Mesendoderm (in vitro differentiated cells): ENCODE measurements at regions not wholly inside any gene's neighbourhood (a gene's known extent, or its start where the extent isn't known, plus 50 kb on each side); places are given as distances from the start of the nearest gene placed in this dataset.

Source experiments
- DNase-seq: peaks from one replicate; pipeline ENCODE4 v3.0.0; 2013
- H2AK5ac ChIP-seq: 2 replicates; pipeline ENCODE4 v1.6.1; 2013; ENCODE audit warnings: low read length, inconsistent platforms
- H2BK120ac ChIP-seq: 2 replicates; pipeline ENCODE4 v1.6.1; 2013; ENCODE audit warnings: low read depth, mild to moderate bottlenecking, low read length, moderate library complexity, mixed read lengths
- H2BK15ac ChIP-seq: replicated peaks from 2 replicates; pipeline ENCODE4 v1.6.1; 2013; ENCODE audit warnings: low read depth, mild to moderate bottlenecking, moderate library complexity
- H2BK5ac ChIP-seq: 2 replicates; pipeline ENCODE4 v1.6.1; 2013; ENCODE audit warnings: low read length, inconsistent platforms
- H3K18ac ChIP-seq: 2 replicates; pipeline ENCODE4 v1.6.1; 2013; ENCODE audit warnings: mild to moderate bottlenecking, low read length, mixed read lengths
- H3K23ac ChIP-seq: one replicate; pipeline ENCODE4 v1.6.1; 2013; ENCODE audit warnings: low read length
- H3K27ac ChIP-seq: 2 replicates; pipeline ENCODE4 v1.5.1; 2013; ENCODE audit warnings: low read depth, mild to moderate bottlenecking, inconsistent platforms, low read length, moderate library complexity
- H3K27me3 ChIP-seq: 2 replicates; pipeline ENCODE4 v1.6.1; 2013; ENCODE audit warnings: low read length, control low read depth, mild to moderate bottlenecking, inconsistent platforms; ENCODE audit not compliant: insufficient read depth, poor library complexity
- H3K36me3 ChIP-seq: 2 replicates; pipeline ENCODE4 v1.6.1; 2013; ENCODE audit warnings: low read length, inconsistent platforms; ENCODE audit not compliant: control insufficient read depth, insufficient read depth
- H3K4ac ChIP-seq: one replicate; pipeline ENCODE4 v1.6.1; 2013; ENCODE audit warnings: low read depth, mild to moderate bottlenecking, low read length, moderate library complexity
- H3K4me1 ChIP-seq: 2 replicates; pipeline ENCODE4 v1.6.1; 2013; ENCODE audit warnings: low read depth, low read length, inconsistent platforms; ENCODE audit not compliant: control insufficient read depth
- H3K4me2 ChIP-seq: 2 replicates; pipeline ENCODE4 v1.6.1; 2013; ENCODE audit warnings: low read length
- H3K4me3 ChIP-seq: 2 replicates; pipeline ENCODE4 v1.5.1; 2013; ENCODE audit warnings: mild to moderate bottlenecking, low read length
- H3K56ac ChIP-seq: one replicate; pipeline ENCODE4 v1.6.1; 2013; ENCODE audit warnings: low read length
- H3K79me1 ChIP-seq: 2 replicates; pipeline ENCODE4 v1.6.1; 2013; ENCODE audit warnings: low read length, inconsistent platforms
- H3K79me2 ChIP-seq: 2 replicates; pipeline ENCODE4 v1.6.1; 2013; ENCODE audit warnings: mild to moderate bottlenecking, low read length; ENCODE audit not compliant: control insufficient read depth, insufficient read depth
- H3K9ac ChIP-seq: 2 replicates; pipeline ENCODE4 v1.6.1; 2013; ENCODE audit warnings: low read length, inconsistent platforms
- H4K5ac ChIP-seq: one replicate; pipeline ENCODE4 v1.6.1; 2013; ENCODE audit warnings: low read length
- H4K8ac ChIP-seq: one replicate; pipeline ENCODE4 v1.6.1; 2013; ENCODE audit warnings: low read depth, mild to moderate bottlenecking, control low read depth, low read length, moderate library complexity
- WGBS: extraction: QIAGEN DNeasy Blood & Tissue Kit; methylation state at CpG from one replicate; pipeline ENCODE4 v1.1.7; 2013; ENCODE audit warnings: low lambda C conversion rate, missing lambda C conversion rate; ENCODE audit not compliant: insufficient coverage; ENCODE audit errors: extremely low coverage; 5-methylcytosine and 5-hydroxymethylcytosine counted together

GRCh38 chr12:127767656-127768055 lies 499.3 kb upstream of the TMEM132C start:
- Histone ChIP-seq H3K27ac (no peak overlapping the region), H3K79me2 (no peaks in the 10 kb centered on the region), H3K18ac (no peak overlapping the region), H3K4ac (no peak overlapping the region), H2AK5ac (no peak overlapping the region), H4K5ac (no peak overlapping the region), H4K8ac (no peak overlapping the region), H3K56ac (no peak overlapping the region), H3K23ac (no peak overlapping the region), H3K4me1 (no peaks in the 10 kb centered on the region), H3K36me3 (no peaks in the 10 kb centered on the region), H2BK15ac (no peak overlapping the region), H3K9ac (no peak overlapping the region), H3K4me2 (no peak overlapping the region), H3K79me1 (no peaks in the 10 kb centered on the region), H3K4me3 (no peak overlapping the region), H2BK5ac (no peak overlapping the region), H3K27me3 (no peaks in the 10 kb centered on the region), H2BK120ac (no peak overlapping the region)
- DNase-seq, result no peak
- no CpG with 5 or more reads among the region's 1 CpG for WGBS

GRCh38 chr12:127770118-127770517 lies 496.9 kb upstream of the TMEM132C start:
- Histone ChIP-seq H3K27ac (no peak overlapping the region), H3K56ac (no peak overlapping the region), H2BK120ac (no peak overlapping the region), H2BK15ac (no peak overlapping the region), H3K4me3 (no peak overlapping the region), H3K23ac (no peak overlapping the region), H3K4me2 (no peak overlapping the region), H3K36me3 (no peaks in the 10 kb centered on the region), H4K8ac (no peak overlapping the region), H3K79me1 (no peaks in the 10 kb centered on the region), H4K5ac (no peak overlapping the region), H2AK5ac (no peak overlapping the region), H3K4me1 (no peaks in the 10 kb centered on the region), H3K27me3 (no peaks in the 10 kb centered on the region), H2BK5ac (no peak overlapping the region), H3K79me2 (no peaks in the 10 kb centered on the region), H3K18ac (no peak overlapping the region), H3K4ac (no peak overlapping the region), H3K9ac (no peak overlapping the region)
- WGBS, result no CpG with 5 or more reads among the region's 8 CpGs
- no peak for DNase-seq

GRCh38 chr12:127771546-127771945 lies 495.4 kb upstream of the TMEM132C start:
- no peak overlapping the region for H2BK5ac ChIP-seq
- H3K9ac ChIP-seq, result no peak overlapping the region
- no peaks in the 10 kb centered on the region for H3K4me1 ChIP-seq
- H3K79me1 ChIP-seq, result no peaks in the 10 kb centered on the region
- no peak overlapping the region for H3K23ac ChIP-seq
- no peaks in the 10 kb centered on the region for H3K36me3 ChIP-seq
- no peak overlapping the region for H2BK15ac ChIP-seq
- no peak for DNase-seq
- no peak overlapping the region for H2BK120ac ChIP-seq
- no peak overlapping the region for H3K56ac ChIP-seq
- no peaks in the 10 kb centered on the region for H3K79me2 ChIP-seq
- no peak overlapping the region for H3K4me2 ChIP-seq
- H3K27me3 ChIP-seq, result no peaks in the 10 kb centered on the region
- no peak overlapping the region for H3K4ac ChIP-seq
- H3K18ac ChIP-seq, result no peak overlapping the region
- H3K4me3 ChIP-seq, result no peak overlapping the region
- no peak overlapping the region for H2AK5ac ChIP-seq
- no peak overlapping the region for H4K8ac ChIP-seq
- WGBS, result 100% methylated on average over 1 of the region's 3 CpGs
- no peak overlapping the region for H4K5ac ChIP-seq
- H3K27ac ChIP-seq, result no peak overlapping the region

GRCh38 chr12:127773520-127773919 lies 493.4 kb upstream of the TMEM132C start:
- H3K4me1 ChIP-seq, result no peaks in the 10 kb centered on the region
- DNase-seq, result peak; percentile 78
- H2BK15ac ChIP-seq, result no peak overlapping the region
- H3K27me3 ChIP-seq, result no peaks in the 10 kb centered on the region
- H3K23ac ChIP-seq, result no peak overlapping the region
- H2AK5ac ChIP-seq, result no peak overlapping the region
- no peak overlapping the region for H3K4me3 ChIP-seq
- H2BK5ac ChIP-seq, result no peak overlapping the region
- no peak overlapping the region for H4K5ac ChIP-seq
- H3K9ac ChIP-seq, result no peak overlapping the region
- no peak overlapping the region for H3K4me2 ChIP-seq
- H3K4ac ChIP-seq, result no peak overlapping the region
- WGBS, result no CpG with 5 or more reads among the region's 6 CpGs
- no peak overlapping the region for H3K27ac ChIP-seq
- H4K8ac ChIP-seq, result no peak overlapping the region
- no peak overlapping the region for H3K56ac ChIP-seq
- no peaks in the 10 kb centered on the region for H3K79me2 ChIP-seq
- H3K79me1 ChIP-seq, result no peaks in the 10 kb centered on the region
- H2BK120ac ChIP-seq, result no peak overlapping the region
- H3K36me3 ChIP-seq, result no peaks in the 10 kb centered on the region
- no peak overlapping the region for H3K18ac ChIP-seq

GRCh38 chr12:127774828-127775227 lies 492.1 kb upstream of the TMEM132C start:
- Histone ChIP-seq H3K9ac (no peak overlapping the region), H3K4me2 (no peak overlapping the region), H3K36me3 (no peaks in the 10 kb centered on the region), H4K5ac (no peak overlapping the region), H3K27ac (no peak overlapping the region), H3K4ac (no peak overlapping the region), H4K8ac (no peak overlapping the region), H3K4me3 (no peak overlapping the region), H2BK15ac (no peak overlapping the region), H3K79me2 (no peaks in the 10 kb centered on the region), H2BK5ac (no peak overlapping the region), H3K23ac (no peak overlapping the region), H3K56ac (no peak overlapping the region), H3K18ac (no peak overlapping the region), H2AK5ac (no peak overlapping the region), H2BK120ac (no peak overlapping the region), H3K79me1 (no peaks in the 10 kb centered on the region), H3K4me1 (no peaks in the 10 kb centered on the region), H3K27me3 (no peaks in the 10 kb centered on the region)
- DNase-seq, result no peak
- WGBS, result no CpG with 5 or more reads among the region's 5 CpGs

- Histone ChIP-seq H3K36me3 (no peaks in the 10 kb centered on the region), H3K18ac (no peak overlapping the region), H3K4ac (no peak overlapping the region), H3K4me2 (no peak overlapping the region), H3K4me1 (no peaks in the 10 kb centered on the region), H3K9ac (no peak overlapping the region), H2BK5ac (no peak overlapping the region), H3K4me3 (no peak overlapping the region), H3K56ac (no peak overlapping the region), H2BK15ac (no peak overlapping the region), H4K5ac (no peak overlapping the region), H3K27me3 (no peaks in the 10 kb centered on the region), H2BK120ac (no peak overlapping the region), H2AK5ac (no peak overlapping the region), H3K23ac (no peak overlapping the region), H3K79me2 (no peaks in the 10 kb centered on the region), H3K27ac (no peak overlapping the region), H4K8ac (no peak overlapping the region), H3K79me1 (no peaks in the 10 kb centered on the region)
- WGBS, result 100% methylated on average over 2 of the region's 12 CpGs
- peak; percentile 61 for DNase-seq
Observed at GRCh38 chr12:127779301-127780045, 487.5 kb upstream of the TMEM132C start.
